ENCODE measurements at regions not wholly inside any gene's neighbourhood (a gene's known extent, or its start where the extent isn't known, plus 50 kb on each side); places are given as distances from the start of the nearest gene placed in this dataset.

GRCh38 chr6:27786048-27786447, 126.1 kb downstream of the OR2B2 start:
- ATAC-seq (ENCODE audit: low read depth) (no peak), DNase-seq (no peak)
- H3K9ac ChIP-seq (ENCODE audit: low read depth, low read length), result no peak overlapping the region
- H2BK20ac ChIP-seq (ENCODE audit: low read depth, low read length), result no peak overlapping the region
- H4K8ac ChIP-seq (ENCODE audit: low read depth in 2 of 2, low read length in 2 of 2), result no peak overlapping the region
- ChIA-PET POLR2A (ENCODE audit: unreplicated experiment) (no interaction called here), CTCF (interaction anchor here (2.3 kb wide), 1 partner anchor 13 kb away, joined by 11 read pairs; no protein-coding TSS in a partner anchor)
- no peak overlapping the region for H3K4ac ChIP-seq (ENCODE audit: low read depth, low read length)
- H3K36me3 ChIP-seq (ENCODE audit: control insufficient read depth, insufficient read depth, low read length), result no peaks in the 10 kb centered on the region
- WGBS, 2 experiments (ENCODE audit: extremely low coverage in 2 of 2, insufficient read length in 1 of 2), result 0% methylated on average over 1 of the region's 1 CpG; no CpG with 5 or more reads in 1 of the 2 experiments
- no peak overlapping the region for H3K14ac ChIP-seq (replicated peaks; ENCODE audit: low read depth, low read length)
- no peak overlapping the region for H2AK5ac ChIP-seq (ENCODE audit: low read depth, low read length)
- H4K91ac ChIP-seq (ENCODE audit: insufficient read depth, low read depth, low read length), result no peak overlapping the region
- peaks cover 5% of the 10 kb centered on the region for H3K27me3 ChIP-seq (ENCODE audit: control insufficient read depth, insufficient read depth, low read length)
- dilution Hi-C loops (cut with HindIII; ENCODE audit: low sequenced_read_pairs, unreplicated experiment), result no loop called here
- no peak overlapping the region for H2BK15ac ChIP-seq (ENCODE audit: low read depth, low read length)
- no peaks in the 10 kb centered on the region for H4K20me1 ChIP-seq (ENCODE audit: insufficient read depth, low read length)
- H2BK120ac ChIP-seq (ENCODE audit: low read depth, low read length), result no peak overlapping the region
- in situ Hi-C loops (cut with MboI; ENCODE audit: low sequenced_read_pairs), result no loop called here
- H3K27ac ChIP-seq (ENCODE audit: insufficient read depth, low read length), result no peak overlapping the region
- no peak overlapping the region for H2AK9ac ChIP-seq (replicated peaks; ENCODE audit: low read depth, low read length, poor library complexity)
- H3K79me1 ChIP-seq (ENCODE audit: low read depth in 1 of 2, low read length in 2 of 2), result no peaks in the 10 kb centered on the region
- H3K4me2 ChIP-seq (ENCODE audit: low read depth, low read length), result no peak overlapping the region
- H4K5ac ChIP-seq (ENCODE audit: low read depth, low read length), result no peak overlapping the region
- H2BK5ac ChIP-seq (ENCODE audit: low read depth, low read length, poor library complexity, severe bottlenecking), result no peak overlapping the region
- TF ChIP-seq RAD21 (IDR thresholded peaks at IDR 0.05; ENCODE audit: low read length), result no peak
- no peak for TF ChIP-seq POLR2A (IDR thresholded peaks at IDR 0.05; ENCODE audit: low read depth, low read length)
- TF ChIP-seq SMC3 (IDR thresholded peaks at IDR 0.05; ENCODE audit: low read depth, low read length), result no peak
- no peak for TF ChIP-seq CTCF (conservative IDR thresholded peaks at IDR 0.05; ENCODE audit: low read depth, low read length)
- TF ChIP-seq NFE2L2 (IDR thresholded peaks at IDR 0.05; ENCODE audit: low read depth, low read length), result no peak
- TF ChIP-seq MAFK (IDR thresholded peaks at IDR 0.05; ENCODE audit: low read depth, low read length), result no peak
- no peak for TF ChIP-seq BHLHE40 (IDR thresholded peaks at IDR 0.05; ENCODE audit: low read depth, low read length)
- no peak for TF ChIP-seq CEBPB (IDR thresholded peaks at IDR 0.05; ENCODE audit: low read depth, low read length)
- TF ChIP-seq MXI1 (IDR thresholded peaks at IDR 0.05; ENCODE audit: borderline replicate concordance, low read depth, low read length), result no peak
- TF ChIP-seq ELK1 (IDR thresholded peaks at IDR 0.05; ENCODE audit: borderline replicate concordance, low read depth, low read length), result no peak
- TF ChIP-seq RFX5 (IDR thresholded peaks at IDR 0.05; ENCODE audit: low read depth, low read length), result no peak
- no peak for TF ChIP-seq CHD1 (IDR thresholded peaks at IDR 0.05; ENCODE audit: low read depth, low read length)
- TF ChIP-seq RCOR1 (IDR thresholded peaks at IDR 0.05; ENCODE audit: insufficient replicate concordance, low read length), result no peak
- H3K4me3 ChIP-seq (ENCODE audit: insufficient read depth, low read depth, low read length), result no peak overlapping the region
- H3K9me3 ChIP-seq (ENCODE audit: control insufficient read depth, insufficient read depth, low read length), result no peaks in the 10 kb centered on the region
- no peaks in the 10 kb centered on the region for H3K9me1 ChIP-seq (ENCODE audit: insufficient read depth, low read length)
- intact Hi-C loops (cut with micrococcal nuclease), result no loop called here
- no peak overlapping the region for H3K23ac ChIP-seq (ENCODE audit: low read depth, low read length)
- BruUV-seq (replicated peaks), result no TSS peak
- no peak overlapping the region for H3K56ac ChIP-seq (ENCODE audit: extremely low read depth, insufficient read depth, low read length)
- no peak overlapping the region for H3K18ac ChIP-seq (ENCODE audit: low read depth, low read length)
- no peak overlapping the region for H2AFZ ChIP-seq (replicated peaks; ENCODE audit: low read length, poor library complexity)
- H3K4me1 ChIP-seq (ENCODE audit: control insufficient read depth, insufficient read depth, low read length), result no peaks in the 10 kb centered on the region

Measured in IMR-90 (cell line).